GM23248 (cell line): ENCODE measurements at regions not wholly inside any gene's neighbourhood (a gene's known extent, or its start where the extent isn't known, plus 50 kb on each side); places are given as distances from the start of the nearest gene placed in this dataset.

Experiments used
- DNase-seq: peaks from one replicate; pipeline ENCODE4 v3.0.0-alpha.2; 2015
- H2AFZ ChIP-seq: fragments of 200-600 bp; sonication (generic); 2 replicates; pipeline ENCODE4 v1.6.1; 2016; ENCODE audit warnings: antibody characterized with exemption
- H3F3A ChIP-seq: fragments of 200-600 bp; sonication (generic); 2 replicates; pipeline ENCODE4 v1.6.1; 2016; ENCODE audit warnings: mild to moderate bottlenecking, antibody characterized with exemption, mixed run types; ENCODE audit not compliant: insufficient read depth
- H3K27ac ChIP-seq: fragments of 200-600 bp; sonication (generic); 2 replicates; pipeline ENCODE4 v1.5.1; 2016; ENCODE audit warnings: mild to moderate bottlenecking
- H3K27me3 ChIP-seq: fragments of 200-600 bp; sonication (generic); replicated peaks from 2 replicates; pipeline ENCODE4 v1.6.1; 2016; ENCODE audit warnings: mild to moderate bottlenecking; ENCODE audit not compliant: insufficient read depth
- H3K36me3 ChIP-seq: fragments of 200-600 bp; sonication (generic); 2 replicates; pipeline ENCODE4 v1.6.1; 2016; ENCODE audit warnings: low read depth, mild to moderate bottlenecking
- H3K4me1 ChIP-seq: fragments of 200-600 bp; sonication (generic); 2 replicates; pipeline ENCODE4 v1.6.1; 2016; ENCODE audit warnings: mild to moderate bottlenecking; ENCODE audit not compliant: insufficient read depth
- H3K4me2 ChIP-seq: fragments of 200-600 bp; sonication (generic); one replicate; pipeline ENCODE4 v1.6.1; 2016; ENCODE audit warnings: mild to moderate bottlenecking; ENCODE audit not compliant: unreplicated experiment
- H3K4me3 ChIP-seq: fragments of 200-600 bp; sonication (generic); 2 replicates; pipeline ENCODE4 v1.5.1; 2016; ENCODE audit warnings: mild to moderate bottlenecking
- H3K79me2 ChIP-seq: fragments of 200-600 bp; sonication (generic); 2 replicates; pipeline ENCODE4 v1.6.1; 2016; ENCODE audit warnings: mild to moderate bottlenecking; ENCODE audit not compliant: insufficient read depth
- H3K9ac ChIP-seq: fragments of 200-600 bp; sonication (generic); 2 replicates; pipeline ENCODE4 v1.6.1; 2016; ENCODE audit warnings: mild to moderate bottlenecking
- H3K9me2 ChIP-seq: fragments of 200-600 bp; sonication (generic); 2 replicates; pipeline ENCODE4 v1.6.1; 2016; ENCODE audit warnings: mixed run types, mild to moderate bottlenecking, moderate library complexity; ENCODE audit not compliant: insufficient read depth
- H3K9me3 ChIP-seq: fragments of 200-600 bp; sonication (generic); one replicate; pipeline ENCODE4 v1.6.1; 2017; ENCODE audit warnings: low read depth
- H4K20me1 ChIP-seq: fragments of 200-600 bp; sonication (generic); 2 replicates; pipeline ENCODE4 v1.6.0; 2016; ENCODE audit not compliant: insufficient read depth
- EZH2 ChIP-seq: fragments of 200-600 bp; sonication (generic); IDR thresholded peaks from 2 replicates; pipeline ENCODE4 v1.6.1; 2018; ENCODE audit warnings: antibody characterized with exemption, mild to moderate bottlenecking; ENCODE audit not compliant: insufficient read depth, poor library complexity, severe bottlenecking
- EZH2phosphoT487 ChIP-seq: fragments of 200-600 bp; sonication (generic); IDR thresholded peaks from 2 replicates; pipeline ENCODE4 v1.6.1; 2018; ENCODE audit warnings: antibody characterized with exemption, moderate library complexity, mild to moderate bottlenecking, low read depth; ENCODE audit not compliant: insufficient read depth
- WGBS, 2 experiments: methylation state at CpG; one replicate each; pipeline ENCODE4 v1.1.6; 2015 to 2017; ENCODE audit warnings: low lambda C conversion rate in 2 of 2, low coverage in 1 of 2; ENCODE audit errors: missing lambda C conversion rate in 2 of 2; 5-methylcytosine and 5-hydroxymethylcytosine counted together
- in situ Hi-C: fragments of 300-500 bp; cut with MboI; formaldehyde crosslinking; loops from 2 replicates; pipeline ENCODE4 v1.15.0; 2020

GRCh38 chr4:122221322-122221721, 69.2 kb downstream of the BLTP1 start:
- no peaks in the 10 kb centered on the region for H3K9me3 ChIP-seq
- H3K4me2 ChIP-seq, result no peak overlapping the region
- H4K20me1 ChIP-seq, result no peaks in the 10 kb centered on the region
- no peak overlapping the region for H3K9ac ChIP-seq
- no peaks in the 10 kb centered on the region for H3K9me2 ChIP-seq
- no peak overlapping the region for H3K27ac ChIP-seq
- WGBS, 2 experiments, result 95 to 97% methylated on average over 3 of the region's 3 CpGs
- no peak overlapping the region for H2AFZ ChIP-seq
- H3K79me2 ChIP-seq, result no peaks in the 10 kb centered on the region
- no peaks in the 10 kb centered on the region for H3K4me1 ChIP-seq
- DNase-seq, result no peak
- peaks cover 8% of the 10 kb centered on the region; the same call in 1 of the 2 replicates for H3K36me3 ChIP-seq
- in situ Hi-C loops, result no loop called here
- H3F3A ChIP-seq, result no peaks in the 10 kb centered on the region
- TF ChIP-seq EZH2 (no peak), EZH2phosphoT487 (no peak)
- H3K27me3 ChIP-seq, result no peaks in the 10 kb centered on the region
- H3K4me3 ChIP-seq, result no peak overlapping the region

DNA sequence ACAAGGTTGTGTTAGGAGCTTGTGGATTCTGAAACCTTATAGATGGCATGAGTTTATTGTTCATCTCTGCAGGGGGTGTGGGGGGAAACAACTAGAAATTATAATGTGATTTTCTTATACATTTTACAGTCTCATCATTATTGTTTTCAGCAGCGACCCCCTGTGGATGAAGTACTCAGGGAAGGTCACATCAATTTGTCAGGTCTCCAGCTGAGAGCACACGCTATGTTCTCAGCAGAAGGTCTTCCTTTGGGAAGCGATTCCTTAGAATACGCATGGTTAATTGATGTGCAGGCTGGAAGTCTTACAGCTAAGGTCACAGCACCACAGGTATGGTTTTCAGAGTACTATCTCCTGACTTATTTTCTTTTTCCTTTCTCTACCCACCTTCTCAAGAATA, 72.2 kb downstream of the BLTP1 start:
- Histone ChIP-seq H3K9me2 (no peaks in the 10 kb centered on the region), H3F3A (no peaks in the 10 kb centered on the region), H3K36me3 (peaks cover 13% of the 10 kb centered on the region), H4K20me1 (no peaks in the 10 kb centered on the region), H3K27me3 (no peaks in the 10 kb centered on the region), H3K4me1 (no peaks in the 10 kb centered on the region), H3K9me3 (no peaks in the 10 kb centered on the region), H3K4me2 (no peak overlapping the region), H3K9ac (no peak overlapping the region), H3K4me3 (no peak overlapping the region), H3K27ac (no peak overlapping the region), H2AFZ (no peak overlapping the region), H3K79me2 (no peaks in the 10 kb centered on the region)
- in situ Hi-C loops, result no loop called here
- DNase-seq, result peak; percentile 23
- 66 to 72% methylated on average over 4 of the region's 4 CpGs for WGBS, 2 experiments
- TF ChIP-seq EZH2 (no peak), EZH2phosphoT487 (no peak)

GRCh38 chr4:122227202-122227601, 75.1 kb downstream of the BLTP1 start:
- H3K36me3 ChIP-seq, result peaks cover 34% of the 10 kb centered on the region

GRCh38 chr4:122229857-122230256, 77.7 kb downstream of the BLTP1 start:
- Histone ChIP-seq H3K79me2 (no peaks in the 10 kb centered on the region), H3K36me3 (peaks cover 32% of the 10 kb centered on the region), H3K27me3 (no peaks in the 10 kb centered on the region), H3K9me2 (no peaks in the 10 kb centered on the region), H3K4me1 (no peaks in the 10 kb centered on the region), H3F3A (no peaks in the 10 kb centered on the region), H3K4me3 (no peak overlapping the region), H3K27ac (no peak overlapping the region), H3K9me3 (no peaks in the 10 kb centered on the region), H2AFZ (no peak overlapping the region), H4K20me1 (no peaks in the 10 kb centered on the region), H3K9ac (no peak overlapping the region), H3K4me2 (no peak overlapping the region)
- in situ Hi-C loops, result no loop called here
- DNase-seq, result no peak
- WGBS, 2 experiments, result 85% methylated on average over 3 of the region's 3 CpGs
- TF ChIP-seq EZH2 (no peak), EZH2phosphoT487 (no peak)

More at GRCh38 chr4:122227202-122227601, 75.1 kb downstream of the BLTP1 start:
- 77 to 79% methylated on average over 2 of the region's 2 CpGs for WGBS, 2 experiments
- H3K27me3 ChIP-seq, result no peaks in the 10 kb centered on the region
- no peak overlapping the region for H3K27ac ChIP-seq
- no peak overlapping the region for H3K9ac ChIP-seq
- TF ChIP-seq EZH2phosphoT487, result no peak
- no peak for TF ChIP-seq EZH2
- H3K9me3 ChIP-seq, result no peaks in the 10 kb centered on the region
- no peak overlapping the region for H3K4me2 ChIP-seq
- no peaks in the 10 kb centered on the region for H3K79me2 ChIP-seq
- H4K20me1 ChIP-seq, result no peaks in the 10 kb centered on the region
- H3F3A ChIP-seq, result no peaks in the 10 kb centered on the region
- DNase-seq, result no peak
- H2AFZ ChIP-seq, result no peak overlapping the region
- in situ Hi-C loops, result no loop called here
- H3K4me3 ChIP-seq, result no peak overlapping the region
- no peaks in the 10 kb centered on the region for H3K9me2 ChIP-seq
- H3K4me1 ChIP-seq, result no peaks in the 10 kb centered on the region

GRCh38 chr4:122232633-122233032, 80.5 kb downstream of the BLTP1 start:
- TF ChIP-seq EZH2phosphoT487 (no peak), EZH2 (no peak)
- no peak for DNase-seq
- H3K4me2 ChIP-seq, result no peak overlapping the region
- H3K27ac ChIP-seq, result no peak overlapping the region
- peaks cover 32% of the 10 kb centered on the region for H3K36me3 ChIP-seq
- no peak overlapping the region for H3K9ac ChIP-seq
- no peaks in the 10 kb centered on the region for H3K79me2 ChIP-seq
- no peaks in the 10 kb centered on the region for H3K9me2 ChIP-seq
- H2AFZ ChIP-seq, result no peak overlapping the region
- H4K20me1 ChIP-seq, result no peaks in the 10 kb centered on the region
- in situ Hi-C loops, result no loop called here
- WGBS, 2 experiments, result 94 to 97% methylated on average over 3 of the region's 3 CpGs
- no peaks in the 10 kb centered on the region for H3K9me3 ChIP-seq
- H3K4me3 ChIP-seq, result no peak overlapping the region
- no peaks in the 10 kb centered on the region for H3K27me3 ChIP-seq
- no peaks in the 10 kb centered on the region for H3K4me1 ChIP-seq
- no peaks in the 10 kb centered on the region for H3F3A ChIP-seq
